ENCODE measurements at regions not wholly inside any gene's neighbourhood (a gene's known extent, or its start where the extent isn't known, plus 50 kb on each side); places are given as distances from the start of the nearest gene placed in this dataset.

- WGBS (ENCODE audit: insufficient coverage, low coverage, missing lambda C conversion rate) = 0% methylated on average over 3 of the region's 4 CpGs
- TF ChIP-seq MEF2A (IDR thresholded peaks at IDR 0.05; ENCODE audit: control insufficient read depth, low read depth, low read length) (no peak), USF1 (CRISPR knock-in tag; IDR thresholded peaks at IDR 0.05) (no peak), STAT5A (IDR thresholded peaks at IDR 0.05; ENCODE audit: borderline replicate concordance, low read length) (no peak), ZNF551 (CRISPR knock-in tag; IDR thresholded peaks at IDR 0.05) (no peak), NFATC3 (IDR thresholded peaks at IDR 0.05) (no peak), ZSCAN29 (IDR thresholded peaks at IDR 0.05) (no peak), HOXB6 (CRISPR knock-in tag; IDR thresholded peaks at IDR 0.05; ENCODE audit: borderline replicate concordance) (no peak), SRSF9 (IDR thresholded peaks at IDR 0.05; ENCODE audit: borderline replicate concordance, low read depth, low read length) (no peak), ATF2 (CRISPR knock-in tag; IDR thresholded peaks at IDR 0.05) (no peak), ZNF282 (CRISPR knock-in tag; IDR thresholded peaks at IDR 0.05) (no peak), ZNF143 (CRISPR knock-in tag; IDR thresholded peaks at IDR 0.05) (no peak), POU5F1 (IDR thresholded peaks at IDR 0.05; ENCODE audit: borderline replicate concordance, low read depth, low read length, partially characterized antibody) (no peak), ZNF384 (IDR thresholded peaks at IDR 0.05; ENCODE audit: low read depth, low read length) (no peak), HNRNPH1 (optimal IDR thresholded peaks at IDR 0.05; ENCODE audit: low read depth, low read length) (no peak), ZNF583 (CRISPR knock-in tag; IDR thresholded peaks at IDR 0.05) (no peak), NFIX (CRISPR knock-in tag; IDR thresholded peaks at IDR 0.05; ENCODE audit: low read depth) (no peak)
- TF ChIP-seq, protein P1, sequence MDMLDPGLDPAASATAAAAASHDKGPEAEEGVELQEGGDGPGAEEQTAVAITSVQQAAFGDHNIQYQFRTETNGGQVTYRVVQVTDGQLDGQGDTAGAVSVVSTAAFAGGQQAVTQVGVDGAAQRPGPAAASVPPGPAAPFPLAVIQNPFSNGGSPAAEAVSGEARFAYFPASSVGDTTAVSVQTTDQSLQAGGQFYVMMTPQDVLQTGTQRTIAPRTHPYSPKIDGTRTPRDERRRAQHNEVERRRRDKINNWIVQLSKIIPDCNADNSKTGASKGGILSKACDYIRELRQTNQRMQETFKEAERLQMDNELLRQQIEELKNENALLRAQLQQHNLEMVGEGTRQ (CRISPR knock-in tag; IDR thresholded peaks at IDR 0.05) = no peak
- TF ChIP-seq, protein P2, sequence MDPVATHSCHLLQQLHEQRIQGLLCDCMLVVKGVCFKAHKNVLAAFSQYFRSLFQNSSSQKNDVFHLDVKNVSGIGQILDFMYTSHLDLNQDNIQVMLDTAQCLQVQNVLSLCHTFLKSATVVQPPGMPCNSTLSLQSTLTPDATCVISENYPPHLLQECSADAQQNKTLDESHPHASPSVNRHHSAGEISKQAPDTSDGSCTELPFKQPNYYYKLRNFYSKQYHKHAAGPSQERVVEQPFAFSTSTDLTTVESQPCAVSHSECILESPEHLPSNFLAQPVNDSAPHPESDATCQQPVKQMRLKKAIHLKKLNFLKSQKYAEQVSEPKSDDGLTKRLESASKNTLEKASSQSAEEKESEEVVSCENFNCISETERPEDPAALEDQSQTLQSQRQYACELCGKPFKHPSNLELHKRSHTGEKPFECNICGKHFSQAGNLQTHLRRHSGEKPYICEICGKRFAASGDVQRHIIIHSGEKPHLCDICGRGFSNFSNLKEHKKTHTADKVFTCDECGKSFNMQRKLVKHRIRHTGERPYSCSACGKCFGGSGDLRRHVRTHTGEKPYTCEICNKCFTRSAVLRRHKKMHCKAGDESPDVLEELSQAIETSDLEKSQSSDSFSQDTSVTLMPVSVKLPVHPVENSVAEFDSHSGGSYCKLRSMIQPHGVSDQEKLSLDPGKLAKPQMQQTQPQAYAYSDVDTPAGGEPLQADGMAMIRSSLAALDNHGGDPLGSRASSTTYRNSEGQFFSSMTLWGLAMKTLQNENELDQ (CRISPR knock-in tag; IDR thresholded peaks at IDR 0.05; ENCODE audit: borderline replicate concordance) = no peak
Observed at GRCh38 chr13:31591642-31592233, 147.6 kb upstream of the RXFP2 start.

More at GRCh38 chr13:31591642-31592233, 147.6 kb upstream of the RXFP2 start:
- H3K9me1 ChIP-seq (ENCODE audit: control insufficient read depth, insufficient read depth, low read length) = no peaks in the 10 kb centered on the region
- H3K4me2 ChIP-seq (ENCODE audit: insufficient read depth, low read length) = no peak overlapping the region
- no peak overlapping the region for H3K9ac ChIP-seq (ENCODE audit: insufficient read depth in 1 of 2, low read depth in 2 of 2, low read length in 2 of 2)
- no peak overlapping the region for H3K27ac ChIP-seq (ENCODE audit: extremely low read depth, low read depth, low read length)
- no peaks in the 10 kb centered on the region for H3K9me3 ChIP-seq (replicated peaks; ENCODE audit: control insufficient read depth, insufficient read depth, low read depth, low read length)
- in situ Hi-C loops (cut with MboI) = no loop called here
- FAIRE-seq = no peak
- no peak for ATAC-seq
- no peaks in the 10 kb centered on the region for H3K79me2 ChIP-seq (ENCODE audit: control insufficient read depth, insufficient read depth, low read length)
- H4K20me1 ChIP-seq (replicated peaks; ENCODE audit: control insufficient read depth, insufficient read depth, low read length) = no peaks in the 10 kb centered on the region; the same call in 1 of the 2 replicates
- H3K36me3 ChIP-seq (ENCODE audit: control insufficient read depth, insufficient read depth, low read length) = no peaks in the 10 kb centered on the region
- DNase-seq (ENCODE audit: extremely low read depth in 1 of 4, low spot score in 3 of 4) = no peak
- ChIA-PET POLR2A (no interaction called here), CTCF (ENCODE audit: low intra/inter-chr PET ratio) (no interaction called here)
- no peak overlapping the region for H3K4me3 ChIP-seq
- BruUV-seq (replicated peaks) = no TSS peak
- intact Hi-C loops (cut with micrococcal nuclease) = no loop called here
- H2AFZ ChIP-seq (ENCODE audit: low read depth, low read length) = no peak overlapping the region
- no peaks in the 10 kb centered on the region for H3K27me3 ChIP-seq (ENCODE audit: control insufficient read depth in 2 of 2, insufficient read depth in 2 of 2, low read length in 2 of 2)
- H3K4me1 ChIP-seq (replicated peaks in 1 of 2; ENCODE audit: control insufficient read depth in 2 of 2, insufficient read depth in 2 of 2, low read length in 2 of 2) = no peaks in the 10 kb centered on the region

All from K562 (cell line).